ENCODE measurements at regions not wholly inside any gene's neighbourhood (a gene's known extent, or its start where the extent isn't known, plus 50 kb on each side); places are given as distances from the start of the nearest gene placed in this dataset.
"Not testable (repeated sequence)": the region's sequence is repeated elsewhere in the genome, so short reads cannot be mapped to it uniquely, and the experiment has no call there.

DNA sequence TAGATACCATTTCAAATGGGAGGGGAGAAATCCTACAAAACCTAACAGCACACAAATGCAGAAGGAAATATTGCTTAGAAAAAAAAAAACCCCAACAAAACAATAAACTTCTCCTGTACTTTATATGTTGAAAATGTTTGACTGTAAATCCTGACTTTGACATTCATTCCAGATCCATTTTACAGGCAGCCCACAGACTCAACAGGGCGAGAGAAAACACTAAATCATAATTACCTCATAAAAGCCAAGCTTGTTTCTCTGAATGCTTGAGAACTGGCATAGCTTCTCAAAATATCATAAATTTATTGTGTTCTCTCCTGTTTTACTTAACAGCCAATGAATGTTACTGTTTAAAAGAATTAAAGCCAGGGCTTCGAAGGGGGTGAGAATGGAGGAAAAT lies 273.2 kb downstream of the CD83 start:
- no peak for DNase-seq (ENCODE audit: low spot score)

DNA sequence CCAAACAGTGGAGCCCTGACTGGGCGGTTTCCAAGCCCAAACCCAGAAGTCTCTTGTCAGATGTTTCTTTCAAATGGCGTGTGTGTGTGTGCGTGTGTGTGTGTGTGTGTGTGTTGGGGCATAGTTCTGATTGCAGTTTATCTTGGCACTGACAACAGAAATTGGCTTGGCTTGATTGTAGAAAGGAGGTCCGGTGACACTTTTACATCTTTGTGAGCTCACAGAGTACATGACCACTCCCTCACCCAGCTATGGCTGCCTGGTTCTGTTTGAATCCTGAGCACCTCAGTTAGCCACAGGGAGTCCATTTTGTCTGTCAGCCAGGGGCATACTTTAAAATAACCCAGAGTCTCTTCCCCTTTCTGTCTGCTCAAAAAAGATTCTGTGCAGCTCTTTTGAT lies 276.3 kb downstream of the CD83 start:
- DNase-seq (ENCODE audit: low spot score) = no peak

DNA sequence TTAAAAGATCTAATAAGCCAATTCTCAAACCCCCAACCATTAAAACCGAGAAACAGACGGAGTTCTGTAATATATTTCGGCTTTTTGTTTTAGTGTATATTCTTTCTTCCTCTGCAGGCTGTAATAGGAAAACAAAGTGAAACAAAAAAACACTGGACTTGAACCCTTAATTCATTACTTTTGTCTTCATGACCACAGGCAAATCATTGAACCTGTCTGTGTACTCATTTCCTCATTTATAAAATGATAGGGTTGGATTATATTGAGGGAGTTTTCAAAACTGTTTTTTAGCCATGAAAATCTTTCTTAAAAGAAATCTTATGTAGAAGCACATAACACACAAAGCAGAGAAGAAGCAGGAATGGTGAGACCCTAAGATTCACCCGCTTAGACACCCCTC lies 278.8 kb downstream of the CD83 start:
- no peak for DNase-seq (ENCODE audit: low spot score)

DNA sequence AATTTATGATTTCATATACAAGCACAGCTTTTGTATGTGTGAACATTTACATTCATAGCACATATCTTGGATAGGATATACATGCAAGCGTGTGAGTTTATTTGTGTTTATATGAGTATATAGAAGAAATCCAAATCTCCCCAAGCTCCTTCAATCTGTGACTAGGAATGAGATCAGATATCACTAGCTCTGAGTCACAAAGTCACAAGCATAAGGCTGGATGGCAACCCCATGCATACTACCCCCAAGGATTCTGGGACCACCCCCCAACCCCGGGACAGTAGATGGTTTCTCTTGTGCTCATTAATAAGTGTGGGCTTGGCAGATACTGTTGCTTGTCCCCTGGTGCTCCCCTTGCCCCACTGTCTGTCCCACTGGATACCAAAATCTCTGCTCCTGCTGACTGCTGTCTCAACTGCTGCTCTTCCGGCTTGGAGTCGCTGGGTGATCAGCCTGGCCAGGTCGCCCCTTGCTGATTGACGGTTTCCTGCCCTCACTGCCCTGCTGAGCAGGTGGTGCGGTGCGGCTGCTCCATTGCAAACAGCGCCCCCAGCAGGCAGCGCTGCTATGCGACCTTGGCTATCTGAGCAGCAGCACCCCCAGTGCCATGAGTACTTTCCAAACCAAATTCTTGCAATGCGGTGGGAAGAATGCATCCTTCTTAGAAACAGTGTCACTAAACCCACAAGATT lies 279.4 kb downstream of the CD83 start:
- peak; percentile 40 for DNase-seq (ENCODE audit: low spot score)

DNA sequence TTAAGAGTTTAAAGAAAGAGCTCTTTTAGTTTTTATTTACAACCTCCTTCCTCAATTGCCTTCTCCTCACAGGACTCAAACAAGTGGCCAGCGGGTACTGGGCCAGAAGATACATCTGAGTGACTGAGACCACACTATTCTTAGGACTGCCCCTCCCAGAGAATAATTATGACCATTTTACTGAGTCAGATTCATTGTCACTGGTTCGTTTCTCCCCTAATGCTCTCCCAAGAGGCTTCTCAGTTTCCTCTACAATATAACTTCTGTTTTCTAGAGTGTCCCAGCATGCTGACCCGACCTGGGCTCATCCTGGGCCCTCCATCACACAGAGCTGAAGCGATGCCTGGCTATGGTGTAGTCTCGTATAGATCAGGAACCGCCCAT lies 279.9 kb downstream of the CD83 start:
- no peak for DNase-seq (ENCODE audit: low spot score)

DNA sequence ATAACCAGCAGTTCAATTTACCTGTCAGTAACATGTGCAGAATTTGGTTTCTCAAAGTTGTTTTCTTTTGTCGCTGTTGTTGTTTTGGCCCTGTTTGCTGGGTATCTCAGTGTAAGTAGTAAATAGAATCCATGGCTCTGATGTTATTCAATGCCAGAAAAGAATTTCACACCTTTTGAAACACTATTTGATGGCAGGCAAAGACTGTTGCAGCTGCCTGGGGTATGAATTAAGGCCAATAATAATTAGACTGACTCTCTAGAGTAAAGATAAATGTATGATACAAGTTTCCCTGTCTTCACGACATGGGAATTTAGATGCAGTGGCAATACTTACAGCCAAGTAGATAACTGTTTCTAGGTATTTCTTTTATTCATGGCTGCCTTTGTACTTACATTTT lies 281.4 kb downstream of the CD83 start:
- no peak for DNase-seq (ENCODE audit: low spot score)

DNA sequence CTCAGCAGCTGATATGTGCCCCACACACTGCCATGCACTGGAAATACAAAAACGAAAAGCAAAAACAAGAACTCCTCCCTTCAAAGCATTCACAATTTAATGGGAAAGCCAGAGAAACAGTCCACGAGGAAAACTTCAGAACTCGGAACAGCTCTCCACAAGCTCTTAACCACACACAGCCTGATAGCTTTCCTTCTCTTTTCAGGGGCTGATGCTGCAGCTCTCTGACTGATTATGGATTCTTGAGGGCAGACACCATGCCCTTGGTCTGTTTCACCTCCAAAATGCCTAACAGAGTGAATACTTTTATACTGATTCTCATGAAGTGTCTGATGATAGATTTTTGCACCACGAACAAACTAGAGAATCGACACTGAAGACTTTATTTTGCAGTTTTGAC lies 282.1 kb downstream of the CD83 start:
- no peak for DNase-seq (ENCODE audit: low spot score)

DNA sequence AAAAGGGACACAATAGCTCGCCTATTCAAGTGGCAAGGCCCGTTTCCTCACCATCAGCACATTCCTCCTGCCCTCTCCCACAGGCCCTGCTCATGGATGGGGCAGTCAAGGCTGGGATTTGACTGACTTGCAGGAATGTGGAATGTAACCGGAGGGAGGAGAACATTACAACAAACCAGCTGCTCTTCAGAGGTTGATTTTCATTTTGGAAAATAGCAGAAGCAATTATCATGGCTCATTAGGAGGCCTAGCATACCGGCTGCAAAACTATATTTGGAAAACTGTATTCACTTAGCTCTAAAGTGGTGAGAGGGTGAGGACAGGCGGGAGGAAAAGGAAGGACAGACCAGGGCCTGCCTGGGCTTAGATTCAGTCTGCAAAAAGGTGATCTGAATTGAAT lies 283.7 kb downstream of the CD83 start:
- DNase-seq (ENCODE audit: low spot score) = no peak

DNA sequence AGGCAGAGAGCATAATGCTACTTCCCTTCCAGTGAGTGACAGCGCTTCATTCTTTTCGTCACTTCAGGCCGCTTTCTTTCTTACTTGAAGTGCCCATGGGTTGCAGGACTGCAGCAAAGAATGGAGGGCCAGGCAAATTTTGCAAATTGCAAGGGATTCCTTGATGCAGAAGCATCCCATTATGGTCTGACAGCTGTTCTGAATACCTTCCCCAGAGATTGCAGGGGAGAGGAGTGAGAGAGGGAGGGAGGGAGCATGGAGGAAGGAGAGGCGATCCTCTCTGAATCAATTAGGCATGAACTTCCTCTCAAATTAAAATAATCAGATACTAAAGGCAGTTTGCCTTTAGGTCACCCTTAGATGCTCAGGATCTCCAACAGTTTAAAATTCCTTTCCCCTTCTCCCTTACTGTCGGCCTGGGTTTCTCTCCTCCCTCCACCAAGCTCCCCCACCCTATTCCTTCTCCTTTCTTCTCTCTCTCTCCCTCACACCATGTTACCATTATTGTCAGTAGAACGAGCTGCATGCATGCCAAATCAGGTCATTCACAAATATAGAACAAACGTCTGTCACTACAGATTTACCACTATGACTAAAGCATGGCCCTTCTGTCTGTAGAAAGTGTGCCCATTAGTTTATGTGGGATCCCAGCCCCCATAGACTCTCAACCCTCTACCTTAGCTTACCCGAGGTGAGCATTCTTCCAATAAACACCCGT lies 289.2 kb downstream of the CD83 start:
- no peak for DNase-seq (ENCODE audit: low spot score)

DNA sequence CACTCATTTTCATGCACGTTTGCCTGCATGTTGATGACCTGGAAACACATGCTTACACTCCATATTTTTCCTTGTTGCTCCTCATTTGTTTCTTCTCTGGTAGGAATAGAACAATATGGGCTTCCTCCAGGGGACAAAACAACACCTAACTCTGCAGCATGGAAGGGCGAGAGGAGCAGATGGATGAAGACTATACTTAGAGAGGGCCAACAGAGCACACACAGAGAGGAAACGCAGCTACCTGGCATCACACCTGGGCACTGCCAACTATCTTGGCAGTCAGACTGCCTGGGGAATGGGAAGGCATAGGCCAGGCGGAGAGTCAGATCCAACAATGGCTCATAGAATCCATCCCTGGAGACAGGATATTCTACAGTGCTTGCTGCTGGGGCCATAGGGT lies 290.9 kb downstream of the CD83 start:
- DNase-seq (ENCODE audit: low spot score) = no peak

DNA sequence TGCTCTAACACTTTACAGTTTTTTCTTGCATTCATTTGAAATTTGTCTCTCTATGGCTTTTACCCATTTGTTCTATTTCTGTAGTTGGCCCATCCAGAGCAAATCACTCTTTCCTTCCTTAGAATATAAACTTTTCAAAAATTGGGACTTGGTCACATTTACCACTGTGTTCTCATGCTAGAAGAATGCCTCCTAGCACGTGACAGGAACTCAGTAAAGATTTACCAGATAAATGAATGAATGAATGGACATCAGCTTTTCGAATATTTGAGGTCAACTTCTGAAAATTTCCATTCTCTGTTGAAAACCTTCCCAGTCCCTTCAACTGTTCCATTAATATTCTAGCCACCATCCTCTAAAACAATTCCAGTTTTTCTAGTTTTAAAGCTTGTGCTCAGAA lies 294.5 kb downstream of the CD83 start:
- no peak for DNase-seq (ENCODE audit: low spot score)

DNA sequence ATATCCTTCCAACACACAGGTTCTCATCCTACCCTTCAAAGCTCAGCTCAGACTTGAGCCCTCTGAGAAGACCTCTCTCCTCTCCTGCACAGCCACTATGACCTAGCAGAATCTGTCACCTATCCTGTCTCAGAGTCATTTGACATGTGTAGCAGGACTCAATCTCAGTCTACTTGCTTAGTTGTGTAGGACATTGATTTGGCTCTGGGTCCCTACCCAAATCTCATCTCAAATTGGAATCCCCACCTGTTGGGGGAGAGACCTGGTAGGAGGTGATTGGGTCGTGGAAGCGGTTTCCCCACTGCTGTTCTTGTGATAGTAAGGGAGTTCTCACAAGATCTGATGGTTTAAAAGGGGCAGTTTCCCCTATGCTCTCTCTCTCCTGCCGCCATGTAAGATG lies 297.9 kb downstream of the CD83 start:
- no peak for DNase-seq (ENCODE audit: low spot score)

DNA sequence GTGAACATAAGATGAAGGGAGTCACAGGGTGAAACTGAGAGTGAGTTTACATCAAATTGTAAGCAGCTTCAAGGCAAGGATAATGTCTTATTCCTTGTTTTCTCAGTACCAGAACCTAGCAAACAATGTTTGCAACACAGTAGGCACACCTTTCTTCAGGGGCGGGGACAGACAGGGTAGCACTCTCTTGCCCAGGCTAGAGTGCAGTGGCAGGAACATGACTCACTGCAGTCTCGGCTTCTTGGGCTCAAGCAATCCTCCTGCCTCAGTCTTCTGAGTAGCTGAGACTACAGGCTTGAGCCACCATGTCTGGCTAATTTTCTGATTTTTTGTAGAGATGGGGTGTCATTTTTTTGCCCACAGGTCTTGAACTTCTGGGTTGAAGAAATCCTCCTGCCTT lies 299.8 kb downstream of the CD83 start:
- no peak for DNase-seq (ENCODE audit: low spot score)

DNA sequence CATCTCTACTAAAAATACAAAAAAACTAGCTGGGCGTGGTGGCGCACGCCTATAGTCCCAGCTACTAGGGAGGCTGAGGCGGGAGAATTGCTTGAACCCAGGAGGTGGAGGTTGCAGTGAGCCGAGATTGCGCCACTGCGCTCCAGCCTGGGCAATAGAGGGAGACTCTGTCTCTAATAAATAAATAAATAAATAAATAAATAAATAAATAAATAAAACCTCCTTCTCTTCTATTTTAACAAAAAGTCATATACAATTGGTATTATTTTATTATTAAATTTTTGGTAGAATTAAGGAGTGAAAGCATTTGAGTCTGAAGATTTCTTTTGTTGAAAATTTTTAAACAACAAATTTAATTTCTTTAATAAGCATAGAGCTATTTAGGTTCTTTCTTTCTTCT lies 301.7 kb downstream of the CD83 start:
- DNase-seq (ENCODE audit: low spot score) = not testable (repeated sequence)

DNA sequence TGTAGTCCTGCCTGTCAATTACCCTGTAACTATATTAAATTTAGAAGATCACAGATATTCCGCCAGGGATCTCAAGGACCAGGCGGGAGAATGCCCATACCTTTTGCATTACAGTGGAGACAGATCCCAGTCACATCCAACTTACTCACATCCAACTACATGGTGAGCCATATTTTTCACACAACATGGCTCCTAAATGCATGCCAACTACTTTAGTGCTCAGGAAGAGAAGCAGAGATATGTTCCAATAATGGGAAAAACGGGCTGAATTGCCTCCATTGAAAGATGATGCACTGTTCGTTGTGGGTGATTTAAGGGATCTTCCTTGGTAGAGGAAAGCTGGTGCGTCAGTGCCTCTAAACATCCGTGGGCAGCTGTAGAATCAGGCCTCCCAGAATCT lies 304.5 kb downstream of the CD83 start:
- DNase-seq (ENCODE audit: low spot score) = no peak

DNA sequence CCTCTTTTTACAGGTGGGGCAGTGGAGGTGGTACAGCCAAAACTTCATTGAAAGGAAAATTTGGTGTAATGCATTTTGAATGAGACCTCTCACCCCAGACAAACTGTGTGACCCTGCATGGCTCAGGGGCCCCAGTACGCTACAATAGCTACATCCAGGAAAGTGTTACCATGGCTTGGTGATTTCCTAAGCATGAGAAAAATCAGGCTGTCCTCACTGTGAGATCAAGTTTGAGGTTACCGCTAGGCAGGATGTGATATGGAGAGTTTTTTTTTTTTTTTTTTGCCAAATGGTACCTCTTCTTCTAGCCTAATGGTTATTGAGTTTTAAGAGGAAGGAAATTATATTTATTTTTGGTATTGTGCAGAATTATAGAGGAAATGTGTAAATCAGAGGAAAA lies 305.3 kb downstream of the CD83 start:
- no peak for DNase-seq (ENCODE audit: low spot score)

DNA sequence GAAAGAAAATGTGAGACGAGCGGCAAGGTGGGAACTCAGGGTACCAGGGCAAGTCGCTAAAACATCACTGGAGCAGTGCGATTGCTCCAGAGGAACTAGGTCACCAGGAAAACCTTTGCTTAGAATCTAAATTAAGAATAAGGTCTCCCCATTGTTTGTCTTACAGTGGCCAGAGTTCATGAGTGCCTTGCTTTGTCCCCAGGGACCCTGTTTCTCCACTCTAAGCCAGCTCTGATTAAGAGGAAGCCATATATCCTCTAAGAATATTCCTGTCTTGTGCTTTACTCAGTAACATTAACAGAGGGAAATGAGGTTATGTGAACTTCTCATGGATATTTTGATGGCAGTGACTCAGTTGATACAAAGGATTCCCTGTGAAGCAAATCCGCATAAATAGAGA lies 305.8 kb downstream of the CD83 start:
- DNase-seq (ENCODE audit: low spot score) = no peak

DNA sequence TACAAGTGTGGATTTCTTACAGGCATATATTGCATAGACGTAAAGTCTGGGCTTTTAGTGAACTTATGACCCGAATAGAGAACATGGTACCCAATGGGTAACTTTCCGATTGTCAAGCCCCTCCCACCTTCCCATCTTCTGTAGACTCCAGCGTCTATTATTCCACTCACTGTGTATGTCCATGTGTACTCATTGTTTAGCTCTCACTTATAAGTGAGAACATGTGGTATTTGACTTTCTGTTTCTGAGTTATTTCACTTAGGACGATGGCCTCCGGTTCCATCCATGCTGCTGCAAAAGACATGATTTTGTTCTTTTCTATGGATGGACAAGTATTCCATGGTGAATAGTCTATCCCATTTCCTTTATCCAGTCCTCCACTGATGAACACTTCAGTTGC lies 306.4 kb downstream of the CD83 start:
- DNase-seq (ENCODE audit: low spot score) = no peak

DNA sequence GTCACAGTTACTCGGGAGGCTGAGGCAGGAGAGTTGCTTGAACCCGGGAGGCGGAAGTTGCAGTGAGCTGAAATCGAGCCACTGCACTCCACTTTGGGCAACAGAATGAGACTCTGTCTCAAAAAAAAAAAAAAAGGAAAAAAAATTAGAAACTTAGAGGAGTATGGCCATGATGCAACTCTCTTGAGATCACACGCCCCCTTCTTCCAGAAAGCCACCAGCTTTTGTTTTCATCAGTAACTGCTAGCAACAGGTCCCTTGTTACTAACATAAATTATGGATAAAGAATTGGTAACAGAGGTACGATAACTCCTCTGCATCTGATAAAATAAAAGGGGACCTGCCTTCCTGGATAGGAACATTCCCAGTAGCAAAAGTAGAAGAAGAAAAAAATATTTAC lies 308.2 kb downstream of the CD83 start:
- DNase-seq (ENCODE audit: low spot score) = no peak

DNA sequence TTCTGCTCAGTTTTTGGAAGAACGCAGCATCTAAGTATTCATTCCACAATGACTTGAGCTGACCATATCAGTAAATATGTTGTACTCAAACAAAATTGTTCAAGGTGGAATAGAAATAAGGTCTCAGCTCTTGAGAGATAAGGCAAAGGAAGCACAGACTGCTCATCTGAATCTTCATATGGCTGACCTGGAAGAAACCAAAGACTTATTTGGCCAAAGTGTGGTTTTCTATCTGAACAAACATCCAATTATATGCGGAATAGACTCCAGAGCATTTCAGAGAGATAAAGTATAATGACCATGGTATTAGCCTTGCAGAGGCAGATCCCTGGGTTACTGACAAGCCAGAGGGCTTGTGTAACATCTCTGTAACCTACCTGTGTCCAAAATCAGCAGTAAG lies 308.7 kb downstream of the CD83 start:
- DNase-seq (ENCODE audit: low spot score) = no peak

DNA sequence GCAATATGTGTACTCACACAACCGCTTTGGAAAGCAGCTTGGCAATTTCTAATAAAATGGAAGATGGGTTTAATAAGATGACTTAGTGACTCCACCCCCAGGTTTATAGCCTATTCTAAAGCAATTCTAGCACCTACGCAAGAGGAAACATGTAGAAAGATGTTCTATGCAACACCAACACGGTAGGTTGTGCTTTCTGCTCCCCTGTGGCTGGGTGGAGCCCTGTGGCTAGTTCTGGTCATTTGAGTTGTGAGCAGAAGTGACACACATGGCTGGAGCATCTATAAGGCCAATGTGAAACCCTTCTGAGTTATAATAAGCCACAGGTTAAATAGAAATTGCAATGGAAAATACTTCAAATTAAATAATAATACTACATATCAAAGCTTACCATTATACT lies 310.7 kb downstream of the CD83 start:
- DNase-seq (ENCODE audit: low spot score) = no peak

DNA sequence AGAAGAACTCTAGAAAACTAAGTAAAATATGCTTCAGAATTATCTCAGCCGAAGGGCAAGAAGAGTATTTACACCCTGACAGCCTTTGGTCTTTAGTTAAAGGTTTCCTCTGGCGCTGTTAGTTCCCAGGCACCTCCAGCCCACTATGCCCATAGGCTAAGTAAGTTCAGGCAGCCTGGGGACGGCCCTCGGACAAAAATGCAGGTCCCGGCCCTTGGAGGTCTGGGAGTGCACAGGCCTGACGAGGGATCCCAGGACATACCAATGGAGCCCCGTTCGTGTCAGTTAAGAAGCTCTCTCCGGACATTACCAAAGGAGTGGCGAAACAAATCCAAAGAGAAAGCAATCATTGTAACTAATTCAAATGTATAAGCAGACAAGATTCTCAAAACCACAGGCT lies 311.8 kb downstream of the CD83 start:
- no peak for DNase-seq (ENCODE audit: low spot score)

DNA sequence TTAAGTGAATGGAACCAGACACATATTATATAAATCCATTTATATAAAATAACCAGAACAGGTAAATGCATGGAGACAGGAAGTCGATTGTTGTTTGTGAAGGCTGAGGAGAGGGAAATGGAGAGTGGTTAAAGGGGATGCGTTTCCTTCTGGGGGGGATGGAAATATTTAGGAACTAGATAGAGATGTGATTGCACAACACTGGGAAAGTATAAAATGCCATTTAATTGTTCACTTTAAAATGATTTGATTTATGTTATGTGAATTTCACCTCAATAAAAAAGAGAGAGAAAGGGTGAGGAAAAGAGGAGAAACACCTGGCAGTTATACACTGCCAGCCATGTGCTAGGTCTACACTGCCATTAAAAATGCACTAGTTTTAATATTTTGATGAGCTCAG lies 312.6 kb downstream of the CD83 start:
- no peak for DNase-seq (ENCODE audit: low spot score)

Measured in AG08396 (cell line).